IMR-90 (cell line): ENCODE measurements at regions not wholly inside any gene's neighbourhood (a gene's known extent, or its start where the extent isn't known, plus 50 kb on each side); places are given as distances from the start of the nearest gene placed in this dataset.
A peak's percentile ranks its signal among the peaks of the same experiment; 100 is the strongest.

Source experiments
- ATAC-seq: fragments of 200-7000 bp; cut with Tn5 transposase; 2 replicates; pipeline ENCODE4 v1.9.1; 2020; ENCODE audit warnings: low read depth, mild to moderate bottlenecking, moderate library complexity
- BruUV-seq: library from RNA; stranded (reverse); fragments of 400-500 nt; replicated peaks from 2 replicates; lab custom pipeline; 2021; lab: Mats Ljungman, UMichigan
- CTCF ChIA-PET: fragments of 300-600 bp; formaldehyde crosslinking; extraction: SDS; loops from one replicate; lab custom pipeline; 2021; ENCODE audit warnings: antibody characterized with exemption; lab: Yijun Ruan, JAX
- POLR2A ChIA-PET: fragments of 300-600 bp; sonication (Branson Sonifier 250); formaldehyde crosslinking; loops from one replicate; lab custom pipeline; 2022; ENCODE audit warnings: antibody characterized with exemption; ENCODE audit not compliant: unreplicated experiment; lab: Charles Lee
- DNase-seq: peaks from one replicate; pipeline ENCODE4 v3.0.0; 2013
- H2AFZ ChIP-seq: replicated peaks from 2 replicates; pipeline ENCODE3; 2013; ENCODE audit warnings: low read length, mild to moderate bottlenecking; ENCODE audit not compliant: poor library complexity
- H2AK5ac ChIP-seq: 2 replicates; pipeline ENCODE4 v1.6.1; 2013; ENCODE audit warnings: low read depth, low read length, inconsistent platforms
- H2AK9ac ChIP-seq: replicated peaks from 2 replicates; pipeline ENCODE3; 2013; ENCODE audit warnings: mild to moderate bottlenecking, low read depth, low read length, moderate library complexity; ENCODE audit not compliant: poor library complexity
- H2BK120ac ChIP-seq: 2 replicates; pipeline ENCODE4 v1.6.1; 2013; ENCODE audit warnings: low read depth, low read length, inconsistent platforms
- H2BK15ac ChIP-seq: 3 replicates; pipeline ENCODE4 v1.6.1; 2013; ENCODE audit warnings: low read depth, low read length, inconsistent platforms
- H2BK20ac ChIP-seq: 2 replicates; pipeline ENCODE4 v1.6.1; 2013; ENCODE audit warnings: low read depth, mild to moderate bottlenecking, inconsistent platforms, low read length, moderate library complexity
- H2BK5ac ChIP-seq: 2 replicates; pipeline ENCODE4 v1.6.1; 2013; ENCODE audit warnings: mild to moderate bottlenecking, low read depth, low read length, inconsistent platforms; ENCODE audit not compliant: poor library complexity, severe bottlenecking
- H3K14ac ChIP-seq: replicated peaks from 2 replicates; pipeline ENCODE4 v1.6.1; 2013; ENCODE audit warnings: low read depth, low read length, inconsistent platforms
- H3K18ac ChIP-seq: 2 replicates; pipeline ENCODE4 v1.6.1; 2013; ENCODE audit warnings: low read depth, low read length, control low read depth
- H3K23ac ChIP-seq: 2 replicates; pipeline ENCODE4 v1.6.1; 2013; ENCODE audit warnings: low read depth, low read length, inconsistent platforms
- H3K27ac ChIP-seq: 2 replicates; pipeline ENCODE4 v1.5.1; 2013; ENCODE audit warnings: mild to moderate bottlenecking, control low read depth, low read length; ENCODE audit not compliant: insufficient read depth
- H3K27me3 ChIP-seq: 2 replicates; pipeline ENCODE4 v1.6.1; 2013; ENCODE audit warnings: low read length; ENCODE audit not compliant: control insufficient read depth, insufficient read depth
- H3K36me3 ChIP-seq: 2 replicates; pipeline ENCODE4 v1.6.1; 2013; ENCODE audit warnings: low read length, mixed read lengths; ENCODE audit not compliant: control insufficient read depth, insufficient read depth
- H3K4ac ChIP-seq: 2 replicates; pipeline ENCODE4 v1.6.1; 2013; ENCODE audit warnings: low read depth, low read length, inconsistent platforms
- H3K4me1 ChIP-seq: 2 replicates; pipeline ENCODE4 v1.6.1; 2013; ENCODE audit warnings: low read length, mixed read lengths; ENCODE audit not compliant: control insufficient read depth, insufficient read depth
- H3K4me2 ChIP-seq: 2 replicates; pipeline ENCODE4 v1.6.1; 2013; ENCODE audit warnings: low read depth, mild to moderate bottlenecking, control low read depth, low read length, moderate library complexity
- H3K4me3 ChIP-seq: 2 replicates; pipeline ENCODE4 v1.5.1; 2013; ENCODE audit warnings: low read depth, mild to moderate bottlenecking, control low read depth, low read length, moderate library complexity; ENCODE audit not compliant: insufficient read depth
- H3K56ac ChIP-seq: 2 replicates; pipeline ENCODE4 v1.6.1; 2013; ENCODE audit warnings: low read length, inconsistent platforms; ENCODE audit not compliant: insufficient read depth; ENCODE audit errors: extremely low read depth
- H3K79me1 ChIP-seq, 2 experiments: 2 replicates each; pipeline ENCODE4 v1.6.1; 2013; ENCODE audit warnings: low read length in 2 of 2, inconsistent platforms in 1 of 2, low read depth in 1 of 2
- H3K9ac ChIP-seq: 2 replicates; pipeline ENCODE4 v1.6.1; 2013; ENCODE audit warnings: low read depth, low read length, control low read depth
- H3K9me1 ChIP-seq: 2 replicates; pipeline ENCODE4 v1.6.1; 2013; ENCODE audit warnings: low read length, inconsistent platforms; ENCODE audit not compliant: insufficient read depth
- H3K9me3 ChIP-seq: 2 replicates; pipeline ENCODE4 v1.6.1; 2013; ENCODE audit warnings: low read length; ENCODE audit not compliant: control insufficient read depth, insufficient read depth
- H4K20me1 ChIP-seq: 2 replicates; pipeline ENCODE4 v1.6.1; 2013; ENCODE audit warnings: low read length, inconsistent platforms; ENCODE audit not compliant: insufficient read depth
- H4K5ac ChIP-seq: 2 replicates; pipeline ENCODE4 v1.6.1; 2013; ENCODE audit warnings: mild to moderate bottlenecking, low read depth, low read length, control low read depth
- H4K8ac ChIP-seq, 2 experiments: 2 replicates each; pipeline ENCODE4 v1.6.1; 2013; ENCODE audit warnings: low read depth in 2 of 2, low read length in 2 of 2, control low read depth in 1 of 2, inconsistent platforms in 1 of 2
- H4K91ac ChIP-seq: 2 replicates; pipeline ENCODE4 v1.6.1; 2013; ENCODE audit warnings: low read depth, low read length, inconsistent platforms; ENCODE audit not compliant: insufficient read depth
- MAFK ChIP-seq: IDR thresholded peaks from 2 replicates; pipeline ENCODE4 v1.6.1; 2012; ENCODE audit warnings: low read depth, low read length, improper control_type of control experiment
- MAZ ChIP-seq: IDR thresholded peaks from 2 replicates; pipeline ENCODE4 v1.6.1; 2012; ENCODE audit warnings: low read depth, mild to moderate bottlenecking, low read length, improper control_type of control experiment, moderate library complexity, borderline replicate concordance
- RFX5 ChIP-seq: IDR thresholded peaks from 2 replicates; pipeline ENCODE4 v1.8.0; 2012; ENCODE audit warnings: low read depth, mild to moderate bottlenecking, low read length, moderate library complexity
- dilution Hi-C: fragments of 300-500 bp; cut with HindIII; formaldehyde crosslinking; loops from one replicate; pipeline ENCODE4 v1.14.3; 2018; ENCODE audit warnings: low sequenced_read_pairs; ENCODE audit not compliant: unreplicated experiment
- in situ Hi-C: fragments of 300-500 bp; cut with MboI; formaldehyde crosslinking; loops from 3 replicates; pipeline ENCODE4 v1.14.3; 2019; ENCODE audit warnings: low sequenced_read_pairs, inconsistent platforms, mixed read lengths
- intact Hi-C: fragments of 100-400 bp; cut with micrococcal nuclease; formaldehyde crosslinking; loops from 2 replicates; pipeline ENCODE4 v1.10.0; 2022

DNA sequence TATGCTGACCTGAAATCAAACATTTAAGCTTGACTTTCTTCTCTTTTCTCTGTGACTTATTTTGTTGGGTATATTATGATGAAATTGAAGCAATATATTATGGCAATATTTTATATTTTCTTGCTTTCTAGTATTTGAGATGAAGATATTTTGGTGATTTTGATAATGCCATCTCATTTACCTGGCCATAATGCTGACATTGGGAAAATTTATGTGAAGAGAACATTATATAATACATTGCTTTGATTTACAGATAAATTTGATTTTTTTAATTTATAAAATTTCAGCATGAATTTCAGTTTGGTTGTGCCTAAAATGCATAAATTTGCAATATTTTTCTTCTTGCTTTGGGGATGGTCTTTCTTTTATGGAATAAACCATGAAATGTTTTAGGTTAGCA lies 1413.7 kb upstream of the TMEFF2 start:
- H2AFZ ChIP-seq = no peak overlapping the region

More for the DNA sequence above, 1413.7 kb upstream of the TMEFF2 start:
- H2BK15ac ChIP-seq = no peak overlapping the region
- in situ Hi-C loops = no loop called here
- H2BK20ac ChIP-seq = no peak overlapping the region
- no peaks in the 10 kb centered on the region for H3K27me3 ChIP-seq
- H4K91ac ChIP-seq = no peak overlapping the region
- no peak overlapping the region for H3K4me3 ChIP-seq
- H2BK120ac ChIP-seq = no peak overlapping the region
- no peak overlapping the region for H2BK5ac ChIP-seq
- H3K79me1 ChIP-seq = no peaks in the 10 kb centered on the region
- H3K9me1 ChIP-seq = no peaks in the 10 kb centered on the region
- ATAC-seq = no peak
- DNase-seq = no peak
- POLR2A ChIA-PET = no interaction called here
- H3K4me1 ChIP-seq = no peaks in the 10 kb centered on the region
- no peak overlapping the region for H2AK5ac ChIP-seq
- no peak overlapping the region for H3K18ac ChIP-seq
- no peak overlapping the region for H4K5ac ChIP-seq
- TF ChIP-seq MAFK (0 out of 2 replicates have a peak, but pooled peaks have one; percentile 42), RFX5 (no peak), MAZ (no peak)
- H3K9ac ChIP-seq = no peak overlapping the region
- H3K4ac ChIP-seq = no peak overlapping the region
- intact Hi-C loops = no loop called here
- no peaks in the 10 kb centered on the region for H3K9me3 ChIP-seq
- dilution Hi-C loops = no loop called here
- H3K23ac ChIP-seq = no peak overlapping the region
- H3K14ac ChIP-seq = no peak overlapping the region
- no peak overlapping the region for H3K27ac ChIP-seq
- BruUV-seq = no TSS peak
- H2AK9ac ChIP-seq = no peak overlapping the region
- H3K56ac ChIP-seq = no peak overlapping the region
- no peak overlapping the region for H4K8ac ChIP-seq
- H3K4me2 ChIP-seq = no peak overlapping the region
- H3K36me3 ChIP-seq = no peaks in the 10 kb centered on the region
- CTCF ChIA-PET = no interaction called here
- H4K20me1 ChIP-seq = no peaks in the 10 kb centered on the region
